HepG2 (cell line): ENCODE measurements at regions not wholly inside any gene's neighbourhood (a gene's known extent, or its start where the extent isn't known, plus 50 kb on each side); places are given as distances from the start of the nearest gene placed in this dataset.
A peak's percentile ranks its signal among the peaks of the same experiment; 100 is the strongest.

Source experiments
- ASH2L ChIP-seq: fragments of 300-600, 200-600 bp; sonication (generic); IDR thresholded peaks from 2 replicates; pipeline ENCODE4 v1.7.0; 2017; ENCODE audit warnings: low read depth, mild to moderate bottlenecking, moderate library complexity, mixed read lengths, low read length; ENCODE audit not compliant: insufficient read length
- BCL3 ChIP-seq: sonication (generic); formaldehyde crosslinking; IDR thresholded peaks from 2 replicates; pipeline ENCODE4 v1.5.1; 2020; ENCODE audit warnings: mild to moderate bottlenecking, missing genetic modification reagents, moderate library complexity
- CCAR2 ChIP-seq: fragments of 200-400 bp; formaldehyde crosslinking; optimal IDR thresholded peaks from 2 replicates; pipeline ENCODE3; 2018; ENCODE audit warnings: low read depth, mild to moderate bottlenecking, low read length, moderate library complexity
- FOXC1 ChIP-seq: sonication (generic); formaldehyde crosslinking; IDR thresholded peaks from 2 replicates; pipeline ENCODE4 v1.8.0; 2022; ENCODE audit warnings: mild to moderate bottlenecking, missing genetic modification reagents, borderline replicate concordance
- IKZF1 ChIP-seq: fragments of 450-650 bp; IDR thresholded peaks from 2 replicates; pipeline ENCODE4 v1.7.1; 2016
- KAT8 ChIP-seq: IDR thresholded peaks from 2 replicates; pipeline ENCODE4 v1.6.1; 2016; ENCODE audit warnings: missing genetic modification reagents, missing compliant biosample characterization
- PAF1 ChIP-seq: IDR thresholded peaks from 2 replicates; pipeline ENCODE4 v1.6.1; 2016; ENCODE audit warnings: missing genetic modification reagents, missing compliant biosample characterization
- SPEN ChIP-seq: sonication (generic); formaldehyde crosslinking; IDR thresholded peaks from 2 replicates; pipeline ENCODE4 v1.5.1; 2020; ENCODE audit warnings: low read depth, mild to moderate bottlenecking, missing genetic modification reagents
- ZBTB21 ChIP-seq: sonication (generic); formaldehyde crosslinking; IDR thresholded peaks from 2 replicates; pipeline ENCODE4 v1.4.0; 2020; ENCODE audit warnings: missing genetic modification reagents
- ZNF407 ChIP-seq: sonication (generic); formaldehyde crosslinking; IDR thresholded peaks from one replicate; pipeline ENCODE4 v1.5.1; 2020; ENCODE audit warnings: mild to moderate bottlenecking, missing genetic modification reagents; ENCODE audit errors: not compliant biosample characterization
- ZNF446 ChIP-seq: sonication (generic); formaldehyde crosslinking; IDR thresholded peaks from 2 replicates; pipeline ENCODE4 v1.5.0; 2020; ENCODE audit warnings: mild to moderate bottlenecking, missing genetic modification reagents
- ZNF451 ChIP-seq: sonication (generic); formaldehyde crosslinking; IDR thresholded peaks from 2 replicates; pipeline ENCODE4 v1.5.0; 2020; ENCODE audit warnings: mild to moderate bottlenecking, missing genetic modification reagents
- ZNF749 ChIP-seq: sonication (generic); formaldehyde crosslinking; IDR thresholded peaks from 2 replicates; pipeline ENCODE4 v1.8.0; 2022; ENCODE audit warnings: mild to moderate bottlenecking, missing genetic modification reagents, moderate library complexity, borderline replicate concordance
- ZNF878 ChIP-seq: sonication (generic); formaldehyde crosslinking; IDR thresholded peaks from 2 replicates; pipeline ENCODE4 v1.8.1; 2023; ENCODE audit warnings: mild to moderate bottlenecking, missing genetic modification reagents, moderate library complexity
- ZNF883 ChIP-seq: sonication (generic); formaldehyde crosslinking; IDR thresholded peaks from 2 replicates; pipeline ENCODE4 v1.5.1; 2020; ENCODE audit warnings: mild to moderate bottlenecking, missing genetic modification reagents; ENCODE audit errors: not compliant biosample characterization
- TF ChIP-seq, protein P1 (sequence below): IDR thresholded peaks from 2 replicates; pipeline ENCODE4 v1.6.1; 2016; ENCODE audit warnings: low read depth
- TF ChIP-seq, protein P2 (sequence below): sonication (generic); formaldehyde crosslinking; IDR thresholded peaks from 2 replicates; pipeline ENCODE4 v1.5.1; 2020; ENCODE audit warnings: missing genetic modification reagents, mild to moderate bottlenecking, borderline replicate concordance

GRCh38 chr1:84078108-84078841 is 65.8 kb upstream of the PRKACB start (continued):
- TF ChIP-seq, protein P1, sequence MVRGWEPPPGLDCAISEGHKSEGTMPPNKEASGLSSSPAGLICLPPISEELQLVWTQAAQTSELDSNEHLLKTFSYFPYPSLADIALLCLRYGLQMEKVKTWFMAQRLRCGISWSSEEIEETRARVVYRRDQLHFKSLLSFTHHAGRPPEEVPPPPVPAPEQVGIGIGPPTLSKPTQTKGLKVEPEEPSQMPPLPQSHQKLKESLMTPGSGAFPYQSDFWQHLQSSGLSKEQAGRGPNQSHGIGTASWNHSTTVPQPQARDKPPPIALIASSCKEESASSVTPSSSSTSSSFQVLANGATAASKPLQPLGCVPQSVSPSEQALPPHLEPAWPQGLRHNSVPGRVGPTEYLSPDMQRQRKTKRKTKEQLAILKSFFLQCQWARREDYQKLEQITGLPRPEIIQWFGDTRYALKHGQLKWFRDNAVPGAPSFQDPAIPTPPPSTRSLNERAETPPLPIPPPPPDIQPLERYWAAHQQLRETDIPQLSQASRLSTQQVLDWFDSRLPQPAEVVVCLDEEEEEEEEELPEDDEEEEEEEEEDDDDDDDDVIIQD (CRISPR knock-in tag), result no peak
- TF ChIP-seq IKZF1 (no peak), ASH2L (peak; percentile 33), ZNF407 (CRISPR knock-in tag) (peak; percentile 34), SPEN (CRISPR knock-in tag) (no peak), ZNF451 (no peak; the same call in 1 of the 2 replicates), ZBTB21 (CRISPR knock-in tag) (no peak), ZNF749 (no peak), PAF1 (CRISPR knock-in tag) (no peak), KAT8 (no peak), ZNF883 (CRISPR knock-in tag) (peak; percentile 32), FOXC1 (no peak; the same call in 1 of the 2 replicates), ZNF446 (CRISPR knock-in tag) (no peak), BCL3 (CRISPR knock-in tag) (peak; percentile 48; the same call in 1 of the 2 replicates), CCAR2 (no peak), ZNF878 (CRISPR knock-in tag) (no peak)
- TF ChIP-seq, protein P2, sequence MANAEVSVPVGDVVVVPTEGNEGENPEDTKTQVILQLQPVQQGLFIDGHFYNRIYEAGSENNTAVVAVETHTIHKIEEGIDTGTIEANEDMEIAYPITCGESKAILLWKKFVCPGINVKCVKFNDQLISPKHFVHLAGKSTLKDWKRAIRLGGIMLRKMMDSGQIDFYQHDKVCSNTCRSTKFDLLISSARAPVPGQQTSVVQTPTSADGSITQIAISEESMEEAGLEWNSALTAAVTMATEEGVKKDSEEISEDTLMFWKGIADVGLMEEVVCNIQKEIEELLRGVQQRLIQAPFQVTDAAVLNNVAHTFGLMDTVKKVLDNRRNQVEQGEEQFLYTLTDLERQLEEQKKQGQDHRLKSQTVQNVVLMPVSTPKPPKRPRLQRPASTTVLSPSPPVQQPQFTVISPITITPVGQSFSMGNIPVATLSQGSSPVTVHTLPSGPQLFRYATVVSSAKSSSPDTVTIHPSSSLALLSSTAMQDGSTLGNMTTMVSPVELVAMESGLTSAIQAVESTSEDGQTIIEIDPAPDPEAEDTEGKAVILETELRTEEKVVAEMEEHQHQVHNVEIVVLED (CRISPR knock-in tag), result no peak
